Hematopoietic multipotent progenitor cell (in vitro differentiated cells): ENCODE measurements at regions not wholly inside any gene's neighbourhood (a gene's known extent, or its start where the extent isn't known, plus 50 kb on each side); places are given as distances from the start of the nearest gene placed in this dataset. TPM values are rescaled to one million over a fixed set of nuclear protein-coding genes. Genes with fewer than 3 reads are reported as not detected.
"Not testable (repeated sequence)": the region's sequence is repeated elsewhere in the genome, so short reads cannot be mapped to it uniquely, and the experiment has no call there.

Experiments
- DNase-seq, 3 donors: peaks; one replicate each; pipeline ENCODE4 v3.0.0-alpha.2; 2011 to 2015; ENCODE audit warnings: low read depth in 2 of 3, low spot score in 2 of 3
- small RNA-seq: library from RNA; depleted of rRNA; stranded (forward); fragments of <200 nt; gene quantifications from one replicate; pipeline ENCODE3, GENCODE V24; 2012

- no peak for DNase-seq
These were observed 177.4 kb downstream of the POTEB3 start for GRCh38 chr15:21262851-21263425.

- DNase-seq: no peak
These were observed 178.1 kb downstream of the POTEB3 start for GRCh38 chr15:21261965-21262850.

- no peak for DNase-seq
These were observed 178.8 kb downstream of the POTEB3 start for GRCh38 chr15:21261396-21261964.

GRCh38 chr15:21260966-21261395 is 179.3 kb downstream of the POTEB3 start:
- DNase-seq: no peak

DNA sequence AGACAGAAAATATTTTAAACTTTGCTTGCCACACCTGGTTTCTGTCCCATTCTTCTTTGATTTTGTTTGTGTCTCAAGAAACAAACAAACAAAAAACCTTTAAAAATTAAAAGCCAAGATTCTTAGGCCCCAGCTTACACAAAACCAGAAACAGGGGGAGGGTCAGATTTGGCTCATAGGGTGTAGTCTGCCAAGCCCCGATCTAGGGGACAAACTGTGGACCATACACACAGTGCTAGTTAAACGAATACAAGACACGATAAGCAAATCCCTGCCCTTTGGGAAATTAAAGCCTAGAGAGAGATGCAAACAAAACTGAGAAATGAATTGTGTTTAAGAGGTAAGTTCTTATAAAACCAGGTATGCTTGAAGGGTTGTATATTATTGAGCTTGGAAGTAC is 181.7 kb downstream of the POTEB3 start:
- DNase-seq: not testable (repeated sequence)

DNA sequence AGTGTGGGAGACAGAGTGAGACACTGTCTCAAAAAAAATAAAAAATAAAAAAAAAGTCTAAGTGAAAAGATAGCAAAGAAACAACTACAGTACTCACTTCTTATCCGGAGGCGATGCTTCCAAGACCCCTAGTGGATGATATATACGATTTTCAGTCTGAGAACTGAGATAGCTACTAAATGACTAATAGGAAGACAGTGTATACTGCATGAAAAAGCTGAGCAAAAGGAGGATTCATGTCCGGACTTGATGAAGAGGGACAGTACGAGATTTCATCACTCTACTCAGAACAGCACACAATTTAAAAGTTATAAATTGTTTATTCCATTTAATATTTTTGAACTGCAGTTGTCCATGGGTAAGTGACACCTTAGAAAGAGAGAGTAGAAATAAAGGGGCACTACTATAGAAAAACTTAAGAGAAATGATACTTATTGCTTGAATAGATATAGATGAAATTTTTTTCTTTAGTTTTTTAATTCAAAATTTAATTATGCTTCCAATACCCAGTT is 190.7 kb downstream of the POTEB3 start:
- not testable (repeated sequence) for DNase-seq

Small RNAs in the stretch of these regions (small RNA-seq; reads per million reads assigned to genes)
- not detected for gene RNU6-1235P
